Fibroblast of skin of right biceps (primary cell): ENCODE measurements at regions not wholly inside any gene's neighbourhood (a gene's known extent, or its start where the extent isn't known, plus 50 kb on each side); places are given as distances from the start of the nearest gene placed in this dataset.
"Not testable (repeated sequence)": the region's sequence is repeated elsewhere in the genome, so short reads cannot be mapped to it uniquely, and the experiment has no call there.

Experiments used
- DNase-seq: peaks from one replicate; pipeline ENCODE4 v3.0.0-alpha.2; 2013

- DNase-seq: no peak
Observed at GRCh38 chr3:193909387-193909786, 226.6 kb upstream of the HES1 start.

DNA sequence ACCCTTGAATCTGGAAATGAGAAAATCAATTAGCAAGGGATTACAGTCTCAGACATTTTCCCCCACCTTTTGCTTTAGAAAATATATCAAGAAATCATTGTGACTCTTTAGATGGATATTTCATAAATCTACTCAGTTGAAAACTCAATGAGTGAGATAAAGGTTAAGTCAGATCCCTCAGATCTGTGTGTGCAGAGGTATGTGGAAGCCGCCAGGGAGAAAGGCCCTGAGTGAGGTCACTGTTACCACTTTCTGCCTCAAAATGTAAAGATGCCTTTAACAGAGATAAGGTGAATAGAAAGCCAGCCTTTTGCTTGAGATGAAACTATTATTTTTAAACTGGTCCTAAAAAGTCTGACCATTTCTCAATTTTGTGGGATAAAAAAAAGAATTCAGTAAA lies 225.6 kb upstream of the HES1 start:
- no peak for DNase-seq

DNA sequence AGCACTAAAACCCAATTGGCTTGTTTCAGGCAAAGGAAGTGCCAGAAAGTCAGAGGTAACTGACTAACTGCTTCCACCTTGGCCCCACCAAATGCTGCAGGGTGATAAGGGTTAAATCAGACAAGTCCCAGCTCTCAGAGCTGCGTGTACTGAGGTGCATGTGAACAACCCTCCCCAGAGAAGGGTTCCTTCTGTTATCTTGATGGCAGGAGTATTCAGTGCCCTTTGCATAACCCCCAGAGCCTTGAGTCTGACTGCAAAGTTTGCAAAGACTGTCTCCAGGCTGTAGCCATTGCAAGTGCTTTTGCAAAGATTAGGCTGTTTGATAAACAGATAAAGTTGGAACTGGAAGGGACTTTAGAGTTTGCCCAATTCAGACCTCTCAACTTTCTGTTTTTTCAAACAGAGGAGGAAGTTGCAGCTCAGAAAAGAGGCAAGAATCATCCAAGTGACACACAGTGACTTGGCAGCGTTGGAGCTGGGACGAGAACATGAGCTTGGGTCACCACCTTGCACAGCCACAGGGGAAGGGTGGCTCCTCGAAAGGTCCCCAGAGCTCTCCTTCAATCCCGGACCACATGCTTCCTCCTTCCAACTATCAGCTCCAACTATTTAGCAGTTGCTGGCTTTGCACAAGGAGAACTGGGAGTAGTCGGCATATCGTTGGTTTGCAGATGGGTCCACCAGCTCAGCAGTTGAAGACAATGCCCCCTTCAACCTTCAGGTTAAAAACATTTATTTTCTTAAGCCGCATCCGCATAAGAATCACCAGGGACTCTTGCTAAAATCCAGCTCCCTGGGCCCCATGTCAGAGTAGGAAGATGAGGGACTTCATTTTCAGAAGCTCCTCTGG lies 224.8 kb upstream of the HES1 start:
- DNase-seq: no peak

DNA sequence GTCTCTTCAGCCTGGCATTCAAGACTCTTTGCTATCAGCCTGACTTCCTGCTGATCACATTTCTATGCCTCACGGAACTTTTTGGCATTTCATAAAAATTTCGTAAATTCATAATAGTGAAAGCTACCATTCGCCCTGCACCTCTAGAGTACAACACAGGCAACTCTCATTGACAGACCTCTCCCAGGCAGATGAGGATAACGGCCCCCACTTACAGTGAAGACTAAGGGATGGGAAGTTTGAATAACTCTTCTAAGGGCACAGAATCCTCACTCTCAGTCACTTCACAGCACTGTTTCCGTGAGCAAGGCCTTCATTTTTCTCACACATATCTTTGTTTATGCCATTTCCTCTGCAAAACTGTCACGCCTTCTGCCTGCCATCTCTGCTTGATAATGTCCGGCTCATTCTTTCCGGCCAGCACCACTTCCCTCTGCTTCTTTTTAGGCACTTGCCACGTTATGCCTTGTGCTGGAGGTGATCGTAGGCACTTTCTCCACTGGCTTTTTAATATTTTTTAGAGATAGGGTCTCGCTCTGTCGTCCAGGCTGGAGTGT lies 224.1 kb upstream of the HES1 start:
- no peak for DNase-seq

DNA sequence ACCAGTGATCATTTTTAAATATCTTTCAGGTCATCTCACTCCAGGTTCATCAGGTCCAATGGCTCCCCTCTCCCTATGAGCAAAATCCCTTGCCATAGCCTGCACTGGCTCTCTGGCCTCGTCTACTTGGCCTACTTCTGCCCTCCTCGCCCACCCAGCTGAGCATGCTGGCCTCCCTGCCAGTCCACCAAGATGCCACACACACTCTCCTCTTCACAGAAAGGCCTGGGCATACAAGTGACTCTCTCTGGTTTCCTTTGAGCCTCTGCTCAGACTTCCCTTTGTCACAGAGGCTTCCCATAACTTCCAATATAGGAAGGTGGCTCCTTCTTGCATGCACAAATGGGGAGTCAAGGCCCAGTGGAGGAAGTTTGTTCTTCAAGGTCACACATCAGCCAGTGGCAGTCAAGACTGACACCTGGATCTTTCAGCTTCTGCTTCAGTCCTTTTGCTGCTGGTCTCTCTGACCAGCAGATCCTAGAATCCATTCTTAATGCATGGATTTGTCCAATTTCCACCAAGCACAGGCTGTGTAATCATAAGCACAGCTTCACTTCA lies 223.2 kb upstream of the HES1 start:
- no peak for DNase-seq

GRCh38 chr3:193914602-193915001 lies 221.3 kb upstream of the HES1 start:
- no peak for DNase-seq

DNA sequence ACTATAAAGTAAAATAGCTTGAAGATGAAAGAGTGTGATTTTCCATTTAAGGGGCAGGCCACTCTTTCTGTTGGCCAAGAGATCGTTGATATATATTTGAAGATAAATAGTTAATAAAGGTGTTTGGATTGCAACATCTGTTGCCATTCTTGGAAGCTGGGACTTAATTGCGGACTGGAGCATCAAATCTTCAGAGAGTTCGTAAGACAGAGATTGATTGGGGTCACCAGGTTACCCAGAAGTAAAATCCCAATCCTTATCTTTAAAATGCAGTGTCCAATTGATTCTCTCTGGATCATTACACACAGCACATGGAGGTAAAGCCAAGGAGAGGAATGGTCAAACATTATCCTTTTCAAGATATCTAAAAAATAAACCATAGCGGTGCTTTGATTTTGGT lies 220.8 kb upstream of the HES1 start:
- DNase-seq: no peak

GRCh38 chr3:193915613-193916012 lies 220.3 kb upstream of the HES1 start:
- no peak for DNase-seq

DNA sequence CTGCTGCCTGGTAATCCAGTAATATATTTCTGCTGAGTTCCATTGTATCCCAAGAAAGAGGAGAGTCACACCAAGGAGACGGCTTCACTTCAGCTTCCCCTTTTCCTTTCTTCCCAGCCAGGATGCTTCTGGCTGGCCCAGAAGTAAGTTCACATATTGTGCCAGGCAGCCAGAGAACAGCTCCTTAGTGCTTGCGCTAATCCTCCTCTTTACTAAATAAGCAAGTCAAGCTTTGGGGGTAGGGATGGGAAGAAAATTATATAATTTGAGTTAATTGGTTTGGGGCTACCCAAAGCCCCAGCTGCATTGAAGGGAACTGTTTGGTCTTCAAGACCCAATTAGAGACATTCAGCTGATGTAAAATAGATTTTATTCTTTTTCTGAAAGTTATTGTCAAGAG lies 218.8 kb upstream of the HES1 start:
- DNase-seq: no peak

DNA sequence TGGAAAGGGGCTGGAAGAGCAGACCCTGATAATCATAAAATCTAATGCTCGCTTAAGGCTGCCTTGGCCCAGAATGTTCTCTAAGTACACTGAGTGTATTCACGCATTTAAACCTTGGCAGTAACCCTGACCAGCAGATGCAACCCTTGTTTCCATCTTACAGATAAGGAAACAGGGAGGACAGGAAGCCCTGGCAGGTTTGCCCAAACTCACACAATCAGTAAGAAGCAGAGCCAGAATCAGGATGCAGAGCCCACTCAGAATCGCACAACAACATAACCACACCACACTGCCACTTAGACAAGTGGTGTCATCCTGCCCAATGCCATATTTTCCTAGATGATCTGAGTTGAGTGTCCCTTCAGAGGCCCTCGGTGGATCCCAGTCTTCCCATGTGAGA lies 214.5 kb upstream of the HES1 start:
- DNase-seq: no peak

- DNase-seq: no peak
Observed at GRCh38 chr3:193922034-193922774, 213.7 kb upstream of the HES1 start.

- not testable (repeated sequence) for DNase-seq
Observed at GRCh38 chr3:193923958-193924357, 212.0 kb upstream of the HES1 start.

DNA sequence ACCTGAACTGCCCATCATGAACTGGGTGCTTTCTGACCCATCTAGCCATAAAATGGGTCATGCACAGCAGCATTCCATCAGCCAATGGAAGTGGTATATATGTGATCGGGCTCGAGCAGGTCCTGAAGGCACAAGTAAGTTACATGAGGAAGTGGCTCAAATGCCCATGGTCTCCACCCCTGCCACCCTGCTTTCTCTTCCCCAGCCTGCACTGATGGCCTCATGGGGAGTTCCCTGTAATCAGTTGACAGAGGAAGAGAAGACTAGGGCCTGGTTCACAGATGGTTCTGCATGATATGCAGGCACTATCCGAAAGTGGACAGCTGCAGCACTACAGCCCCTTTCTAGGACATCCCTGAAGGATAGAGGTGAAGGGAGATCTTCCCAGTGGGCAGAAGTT lies 209.9 kb upstream of the HES1 start:
- DNase-seq: not testable (repeated sequence)

DNA sequence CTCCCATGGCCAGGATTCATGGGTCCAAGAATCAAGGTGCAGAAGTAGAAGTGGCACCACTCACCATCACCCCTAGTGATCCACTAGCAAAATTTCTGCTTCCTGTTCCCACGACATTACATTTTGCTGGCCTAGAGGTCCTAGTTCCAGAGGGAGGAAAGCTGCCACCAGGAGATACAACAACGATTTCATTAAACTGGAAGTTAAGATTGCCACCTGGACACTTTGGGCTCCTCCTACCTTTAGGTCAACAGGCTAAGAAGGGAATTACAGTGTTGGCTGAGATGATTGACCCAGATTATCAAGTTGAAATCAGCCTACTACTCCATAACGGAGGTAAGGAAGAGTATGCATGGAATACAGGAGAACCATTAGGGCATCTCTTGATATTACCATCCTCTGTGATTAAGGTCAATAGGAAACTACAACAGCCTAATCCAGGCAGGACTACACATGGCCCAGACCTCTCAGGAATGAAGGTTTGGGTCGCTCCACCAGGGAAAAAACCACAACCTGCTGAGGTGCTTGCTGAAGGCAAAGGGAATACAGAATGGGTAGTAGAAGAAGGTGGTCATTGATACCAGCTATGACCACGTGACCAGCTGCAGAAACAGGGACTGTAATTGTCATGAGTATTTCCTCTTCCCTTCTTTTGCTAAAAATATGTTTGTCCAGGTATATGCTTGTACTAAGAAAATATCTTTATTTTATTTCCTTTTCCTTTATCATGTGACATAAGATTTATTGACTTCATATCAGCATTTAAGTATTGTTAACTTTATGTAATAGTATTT lies 208.3 kb upstream of the HES1 start:
- not testable (repeated sequence) for DNase-seq

- DNase-seq: no peak
Observed at GRCh38 chr3:193928354-193929209, 207.4 kb upstream of the HES1 start.

- DNase-seq: no peak
Observed at GRCh38 chr3:193929373-193929772, 206.6 kb upstream of the HES1 start.

DNA sequence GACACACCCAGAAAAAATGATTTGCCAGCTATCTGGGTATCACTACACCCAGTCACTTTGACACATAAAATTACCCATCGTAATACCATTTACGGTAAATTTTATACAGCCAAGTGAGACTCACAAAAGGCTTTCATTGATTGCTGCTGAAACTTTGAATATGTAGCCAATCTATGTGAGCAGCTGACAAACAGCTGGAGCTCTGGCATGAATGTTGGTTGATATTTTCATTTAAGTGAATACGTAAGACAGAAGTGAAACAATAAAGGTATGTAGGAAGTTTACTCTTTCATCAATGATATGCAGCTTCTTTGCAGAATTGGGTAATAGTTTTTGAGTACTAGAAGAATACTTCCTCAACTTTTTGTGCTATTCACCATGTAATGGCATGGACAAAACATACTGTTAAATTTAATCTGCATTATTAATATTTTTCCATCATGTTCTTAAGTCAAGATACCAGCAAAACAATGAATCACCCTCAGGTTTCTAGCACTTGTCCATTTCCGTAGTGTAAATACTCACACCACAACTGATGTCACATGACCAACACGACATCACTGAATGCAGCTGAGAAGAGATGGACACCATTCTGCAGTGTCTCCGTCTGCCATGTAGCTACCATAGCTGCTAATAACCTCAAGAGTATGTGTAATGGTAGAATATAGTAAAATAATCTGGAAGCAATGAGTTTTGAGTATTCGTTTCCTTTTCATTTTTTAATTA lies 205.9 kb upstream of the HES1 start:
- no peak for DNase-seq

DNA sequence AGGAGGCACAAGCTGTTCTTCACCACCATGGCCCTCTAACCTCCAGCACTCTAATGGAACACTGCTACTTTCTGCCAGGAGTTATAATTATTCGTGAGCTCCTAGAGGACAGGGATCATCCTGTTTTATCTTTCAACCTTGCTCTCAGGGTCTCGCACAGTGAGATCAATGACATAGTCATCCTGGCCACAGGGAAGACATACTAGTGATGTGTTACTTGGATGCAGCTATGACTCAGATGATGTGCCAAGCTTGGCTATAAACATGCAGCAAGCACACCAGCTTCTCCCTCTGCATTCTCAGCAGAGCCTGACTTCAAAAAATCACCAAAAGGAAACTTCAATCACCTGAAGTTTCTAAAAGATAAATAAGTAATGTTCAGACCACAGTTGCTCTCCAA lies 203.8 kb upstream of the HES1 start:
- DNase-seq: no peak

DNA sequence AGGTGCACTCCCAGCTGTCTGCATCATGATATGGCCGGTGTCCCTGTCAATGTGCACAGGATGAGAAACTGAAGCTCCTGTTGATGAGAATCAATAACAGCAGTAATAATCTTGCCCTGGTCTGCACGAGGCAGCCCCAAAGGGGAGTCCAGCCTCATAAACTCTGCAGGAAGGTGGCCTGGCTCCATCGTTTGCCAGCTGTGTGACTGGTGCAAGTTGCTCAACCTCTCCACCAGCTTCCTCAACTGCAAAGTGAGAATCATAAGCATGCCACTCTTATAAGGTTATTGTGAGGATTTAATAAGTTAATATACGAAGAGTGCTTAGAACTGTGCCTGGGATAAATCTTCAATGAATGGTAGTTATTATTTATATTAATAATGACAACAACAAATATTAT lies 203.4 kb upstream of the HES1 start:
- no peak for DNase-seq

- no peak for DNase-seq
Observed at GRCh38 chr3:193933451-193933850, 202.5 kb upstream of the HES1 start.

DNA sequence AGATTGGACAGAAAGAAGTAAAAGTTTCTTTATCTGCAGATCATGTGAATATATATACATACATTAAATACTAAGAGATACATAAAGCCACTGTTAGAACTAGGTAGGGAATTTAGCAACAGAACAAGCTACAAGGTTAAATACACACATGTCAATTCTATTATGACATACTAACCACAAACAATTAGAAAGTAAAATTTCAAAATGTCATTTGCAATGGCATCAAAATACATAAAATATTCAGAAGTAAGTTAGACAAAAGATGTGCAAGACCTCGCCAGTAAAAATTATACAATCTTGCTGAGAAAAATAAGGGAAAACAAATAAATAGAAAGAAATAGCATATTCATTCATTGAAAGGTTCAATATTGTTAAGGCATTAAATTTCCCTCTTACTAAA lies 200.0 kb upstream of the HES1 start:
- DNase-seq: no peak
